H9 (cell line): ENCODE measurements at regions not wholly inside any gene's neighbourhood (a gene's known extent, or its start where the extent isn't known, plus 50 kb on each side); places are given as distances from the start of the nearest gene placed in this dataset.
"Not testable (repeated sequence)": the region's sequence is repeated elsewhere in the genome, so short reads cannot be mapped to it uniquely, and the experiment has no call there.

Experiments used
- DNase-seq: peaks from one replicate; pipeline ENCODE4 v3.0.0-alpha.2; 2017
- H2AFZ ChIP-seq: one replicate; pipeline ENCODE4 v1.6.1; 2013; ENCODE audit warnings: mild to moderate bottlenecking, low read length, control low read depth, moderate library complexity
- H2AK5ac ChIP-seq: 2 replicates; pipeline ENCODE4 v1.6.1; 2013; ENCODE audit warnings: low read length, control low read depth, mixed read lengths; ENCODE audit not compliant: insufficient read length
- H2BK120ac ChIP-seq: one replicate; pipeline ENCODE4 v1.6.1; 2013; ENCODE audit warnings: low read depth, mild to moderate bottlenecking, low read length, control low read depth, inconsistent platforms; ENCODE audit not compliant: poor library complexity, severe bottlenecking
- H2BK12ac ChIP-seq: 2 replicates; pipeline ENCODE4 v1.6.1; 2013; ENCODE audit warnings: low read length, control low read depth, mixed read lengths, low read depth; ENCODE audit not compliant: insufficient read length
- H2BK15ac ChIP-seq: 2 replicates; pipeline ENCODE4 v1.6.1; 2013; ENCODE audit warnings: low read depth, low read length, control low read depth
- H2BK20ac ChIP-seq: one replicate; pipeline ENCODE4 v1.6.1; 2013; ENCODE audit warnings: low read depth, mild to moderate bottlenecking, low read length, control low read depth, inconsistent platforms; ENCODE audit not compliant: poor library complexity, severe bottlenecking
- H2BK5ac ChIP-seq: 2 replicates; pipeline ENCODE4 v1.6.1; 2013; ENCODE audit warnings: low read length, control low read depth, mixed read lengths; ENCODE audit not compliant: insufficient read length
- H3K14ac ChIP-seq: 2 replicates; pipeline ENCODE4 v1.6.1; 2013; ENCODE audit warnings: low read length, control low read depth; ENCODE audit not compliant: insufficient read depth
- H3K18ac ChIP-seq: 2 replicates; pipeline ENCODE4 v1.6.1; 2013; ENCODE audit warnings: low read depth, mild to moderate bottlenecking, mixed read lengths, low read length, control low read depth; ENCODE audit not compliant: insufficient read length
- H3K23ac ChIP-seq: 2 replicates; pipeline ENCODE4 v1.6.1; 2013; ENCODE audit warnings: low read length, control low read depth, mixed read lengths, low read depth; ENCODE audit not compliant: insufficient read length
- H3K23me2 ChIP-seq: 2 replicates; pipeline ENCODE4 v1.6.1; 2013; ENCODE audit warnings: low read depth, mild to moderate bottlenecking, mixed read lengths, low read length, control low read depth; ENCODE audit not compliant: insufficient read length, poor library complexity, severe bottlenecking
- H3K27ac ChIP-seq: 2 replicates; pipeline ENCODE4 v1.5.1; 2013; ENCODE audit warnings: low read length, control low read depth, mixed read lengths, low read depth; ENCODE audit not compliant: insufficient read length
- H3K27me3 ChIP-seq: 2 replicates; pipeline ENCODE4 v1.6.1; 2013; ENCODE audit warnings: low read length, control low read depth, inconsistent platforms; ENCODE audit not compliant: insufficient read depth
- H3K4ac ChIP-seq: 2 replicates; pipeline ENCODE4 v1.6.1; 2013; ENCODE audit warnings: low read depth, mild to moderate bottlenecking, control low read depth, inconsistent platforms, low read length, moderate library complexity
- H3K4me1 ChIP-seq: 2 replicates; pipeline ENCODE4 v1.6.1; 2013; ENCODE audit warnings: low read length, control low read depth, inconsistent platforms; ENCODE audit not compliant: insufficient read depth
- H3K4me2 ChIP-seq: 2 replicates; pipeline ENCODE4 v1.6.1; 2013; ENCODE audit warnings: low read length, control low read depth, mixed read lengths; ENCODE audit not compliant: insufficient read length, insufficient read depth
- H3K56ac ChIP-seq: 2 replicates; pipeline ENCODE4 v1.6.1; 2013; ENCODE audit warnings: low read depth, mild to moderate bottlenecking, mixed read lengths, low read length, control low read depth; ENCODE audit not compliant: insufficient read length
- H3K79me1 ChIP-seq: 2 replicates; pipeline ENCODE4 v1.6.1; 2013; ENCODE audit warnings: low read depth, mild to moderate bottlenecking, moderate library complexity, low read length, control low read depth, inconsistent platforms; ENCODE audit not compliant: insufficient read depth, poor library complexity, severe bottlenecking
- H3K79me2 ChIP-seq: 2 replicates; pipeline ENCODE4 v1.6.1; 2013; ENCODE audit warnings: low read length, control low read depth, inconsistent platforms; ENCODE audit not compliant: insufficient read depth
- H3K9ac ChIP-seq: 2 replicates; pipeline ENCODE4 v1.6.1; 2013; ENCODE audit warnings: low read length, control low read depth, mixed read lengths; ENCODE audit not compliant: insufficient read length; ENCODE audit errors: extremely low read depth
- H3K9me3 ChIP-seq: one replicate; pipeline ENCODE4 v1.6.1; 2013; ENCODE audit warnings: low read depth, low read length, inconsistent platforms; ENCODE audit not compliant: control insufficient read depth
- H3T11ph ChIP-seq: one replicate; pipeline ENCODE4 v1.6.1; 2013; ENCODE audit warnings: mild to moderate bottlenecking, low read length, control low read depth, inconsistent platforms
- H4K20me1 ChIP-seq: one replicate; pipeline ENCODE4 v1.6.1; 2013; ENCODE audit not compliant: control insufficient read depth, insufficient read length, insufficient read depth
- H4K5ac ChIP-seq: 2 replicates; pipeline ENCODE4 v1.6.1; 2013; ENCODE audit warnings: low read depth, mild to moderate bottlenecking, mixed read lengths, low read length, control low read depth; ENCODE audit not compliant: insufficient read length
- H4K8ac ChIP-seq: replicated peaks from 2 replicates; pipeline ENCODE4 v1.6.1; 2013; ENCODE audit warnings: low read length, control low read depth, mixed read lengths, low read depth; ENCODE audit not compliant: insufficient read length
- H4K91ac ChIP-seq: 2 replicates; pipeline ENCODE4 v1.6.1; 2013; ENCODE audit warnings: low read depth, mild to moderate bottlenecking, moderate library complexity, mixed read lengths, low read length, control low read depth; ENCODE audit not compliant: insufficient read length
- H3K27ac Mint-ChIP-seq, 3 experiments: 2 replicates in 2 of 3; 3 replicates in 1 of 3; pipeline ENCODE4 v1.8.0; 2020 to 2021; ENCODE audit warnings: mixed read lengths in 3 of 3, mild to moderate bottlenecking in 1 of 3, moderate library complexity in 1 of 3
- H3K27me3 Mint-ChIP-seq: 2 replicates; pipeline ENCODE4 v1.8.0; 2021; ENCODE audit warnings: low read depth, mild to moderate bottlenecking, moderate library complexity, mixed read lengths
- H3K36me3 Mint-ChIP-seq, 3 experiments: 2 replicates in 2 of 3; 3 replicates in 1 of 3; pipeline ENCODE4 v1.8.0; 2020 to 2021; ENCODE audit warnings: low read depth in 3 of 3, mixed read lengths in 3 of 3; ENCODE audit not compliant: insufficient read depth in 1 of 3
- H3K4me1 Mint-ChIP-seq, 2 experiments: 2 replicates each; pipeline ENCODE4 v1.8.0; 2020; ENCODE audit warnings: mixed read lengths in 2 of 2
- H3K4me3 Mint-ChIP-seq, 2 experiments: 2 replicates in 1 of 2; 3 replicates in 1 of 2; pipeline ENCODE4 v1.8.0; 2020 to 2021; ENCODE audit warnings: mild to moderate bottlenecking in 2 of 2, mixed read lengths in 2 of 2, moderate library complexity in 1 of 2
- H3K9me3 Mint-ChIP-seq, 2 experiments: 2 replicates in 1 of 2; 3 replicates in 1 of 2; pipeline ENCODE4 v1.8.0; 2020; ENCODE audit warnings: mild to moderate bottlenecking in 2 of 2, mixed read lengths in 2 of 2, moderate library complexity in 1 of 2
- WGBS: extraction: QIAGEN DNeasy Blood & Tissue Kit; methylation state at CpG from one replicate; pipeline ENCODE4 v1.1.7; 2013; ENCODE audit warnings: missing lambda C conversion rate, low lambda C conversion rate, mixed read lengths; ENCODE audit not compliant: insufficient read length; ENCODE audit errors: extremely low coverage; 5-methylcytosine and 5-hydroxymethylcytosine counted together

GRCh38 chr7:76852787-76853584 is 179.2 kb downstream of the SPDYE17 start:
- not testable (repeated sequence) for H4K20me1 ChIP-seq, H3K27ac Mint-ChIP-seq, DNase-seq, H2AK5ac ChIP-seq, H2AFZ ChIP-seq, H3K9me3 Mint-ChIP-seq, H3K79me2 ChIP-seq, H3K56ac ChIP-seq, H4K5ac ChIP-seq, H2BK5ac ChIP-seq, H3K36me3 Mint-ChIP-seq, H3K18ac ChIP-seq, H3K4me3 Mint-ChIP-seq, H3K4me1 Mint-ChIP-seq, H2BK12ac ChIP-seq, H3K79me1 ChIP-seq, H3K27me3 ChIP-seq, H2BK20ac ChIP-seq, H3K4me2 ChIP-seq, H4K91ac ChIP-seq, H3K23me2 ChIP-seq, H3T11ph ChIP-seq, H2BK120ac ChIP-seq, H3K27ac ChIP-seq, H3K4ac ChIP-seq, H3K27me3 Mint-ChIP-seq, H3K9ac ChIP-seq, H3K23ac ChIP-seq, H3K14ac ChIP-seq, H3K9me3 ChIP-seq, H4K8ac ChIP-seq, H2BK15ac ChIP-seq, H3K4me1 ChIP-seq
- WGBS, result no CpG with 5 or more reads among the region's 6 CpGs

GRCh38 chr7:76852362-76852761 is 179.8 kb downstream of the SPDYE17 start:
- H3K14ac ChIP-seq, H2BK5ac ChIP-seq, H3T11ph ChIP-seq, H2BK12ac ChIP-seq, H3K27me3 Mint-ChIP-seq, H3K27ac ChIP-seq, H3K56ac ChIP-seq, H3K23me2 ChIP-seq, H4K8ac ChIP-seq, H4K91ac ChIP-seq, H4K20me1 ChIP-seq, H3K27ac Mint-ChIP-seq, H3K36me3 Mint-ChIP-seq, H3K9me3 ChIP-seq, H2BK120ac ChIP-seq, H4K5ac ChIP-seq, DNase-seq, H3K4ac ChIP-seq, H2BK15ac ChIP-seq, H3K79me1 ChIP-seq, H3K27me3 ChIP-seq, H2BK20ac ChIP-seq, H2AFZ ChIP-seq, H3K79me2 ChIP-seq, H3K18ac ChIP-seq, H3K9ac ChIP-seq, H3K4me1 Mint-ChIP-seq, H3K4me1 ChIP-seq, H3K4me3 Mint-ChIP-seq, H3K4me2 ChIP-seq, H3K23ac ChIP-seq, H3K9me3 Mint-ChIP-seq, H2AK5ac ChIP-seq: not testable (repeated sequence)
- no CpG with 5 or more reads among the region's 1 CpG for WGBS
